ENCODE measurements at regions not wholly inside any gene's neighbourhood (a gene's known extent, or its start where the extent isn't known, plus 50 kb on each side); places are given as distances from the start of the nearest gene placed in this dataset.
"Not testable (repeated sequence)": the region's sequence is repeated elsewhere in the genome, so short reads cannot be mapped to it uniquely, and the experiment has no call there.

GRCh38 chr9:61628951-61629350, 439.1 kb downstream of the SPATA31A7 start:
- not testable (repeated sequence) for H3K36me3 Mint-ChIP-seq (ENCODE audit: unreplicated experiment); H3K4me1 Mint-ChIP-seq (ENCODE audit: low read depth, unreplicated experiment); H3K27me3 Mint-ChIP-seq (ENCODE audit: unreplicated experiment); H3K9me3 Mint-ChIP-seq (ENCODE audit: unreplicated experiment); H3K4me3 Mint-ChIP-seq (ENCODE audit: unreplicated experiment); H3K27ac Mint-ChIP-seq (ENCODE audit: unreplicated experiment); DNase-seq

- Mint-ChIP-seq H3K4me1 (ENCODE audit: low read depth, unreplicated experiment) (no peaks in the 10 kb centered on the region), H3K4me3 (ENCODE audit: unreplicated experiment) (no peak overlapping the region), H3K36me3 (ENCODE audit: unreplicated experiment) (no peaks in the 10 kb centered on the region), H3K27ac (ENCODE audit: unreplicated experiment) (no peak overlapping the region), H3K27me3 (ENCODE audit: unreplicated experiment) (no peaks in the 10 kb centered on the region), H3K9me3 (ENCODE audit: unreplicated experiment) (no peaks in the 10 kb centered on the region)
- no peak for DNase-seq
- TF ChIP-seq CTCF (IDR thresholded peaks at IDR 0.05; ENCODE audit: partially characterized antibody, unreplicated experiment), result no peak
These were observed 444.4 kb downstream of the SPATA31A7 start for GRCh38 chr9:61634192-61634591.

GRCh38 chr9:61664232-61664631, 474.4 kb downstream of the SPATA31A7 start:
- peaks cover 23% of the 10 kb centered on the region for H3K9me3 Mint-ChIP-seq (ENCODE audit: unreplicated experiment)
- H3K36me3 Mint-ChIP-seq (ENCODE audit: unreplicated experiment); H3K27ac Mint-ChIP-seq (ENCODE audit: unreplicated experiment); H3K4me3 Mint-ChIP-seq (ENCODE audit: unreplicated experiment); H3K4me1 Mint-ChIP-seq (ENCODE audit: low read depth, unreplicated experiment); H3K27me3 Mint-ChIP-seq (ENCODE audit: unreplicated experiment); DNase-seq: not testable (repeated sequence)

GRCh38 chr9:61665330-61665751, 475.5 kb downstream of the SPATA31A7 start:
- Mint-ChIP-seq H3K27ac (ENCODE audit: unreplicated experiment) (no peak overlapping the region), H3K4me3 (ENCODE audit: unreplicated experiment) (no peak overlapping the region), H3K9me3 (ENCODE audit: unreplicated experiment) (peaks cover 31% of the 10 kb centered on the region)

GRCh38 chr9:61665829-61666228, 476.0 kb downstream of the SPATA31A7 start:
- H3K4me3 Mint-ChIP-seq (ENCODE audit: unreplicated experiment), result no peak overlapping the region
- no peak for TF ChIP-seq CTCF (IDR thresholded peaks at IDR 0.05; ENCODE audit: partially characterized antibody, unreplicated experiment)
- no peak overlapping the region for H3K27ac Mint-ChIP-seq (ENCODE audit: unreplicated experiment)
- DNase-seq, result no peak
- H3K27me3 Mint-ChIP-seq (ENCODE audit: unreplicated experiment), result peaks cover 8% of the 10 kb centered on the region
- H3K36me3 Mint-ChIP-seq (ENCODE audit: unreplicated experiment), result peaks cover 11% of the 10 kb centered on the region
- H3K4me1 Mint-ChIP-seq (ENCODE audit: low read depth, unreplicated experiment), result no peaks in the 10 kb centered on the region
- H3K9me3 Mint-ChIP-seq (ENCODE audit: unreplicated experiment), result peaks cover 34% of the 10 kb centered on the region

More at GRCh38 chr9:61665330-61665751, 475.5 kb downstream of the SPATA31A7 start:
- Mint-ChIP-seq H3K36me3 (ENCODE audit: unreplicated experiment) (peaks cover 9% of the 10 kb centered on the region), H3K4me1 (ENCODE audit: low read depth, unreplicated experiment) (no peaks in the 10 kb centered on the region), H3K27me3 (ENCODE audit: unreplicated experiment) (peaks cover 7% of the 10 kb centered on the region)
- no peak for TF ChIP-seq CTCF (IDR thresholded peaks at IDR 0.05; ENCODE audit: partially characterized antibody, unreplicated experiment)
- DNase-seq, result no peak

- Mint-ChIP-seq H3K36me3 (ENCODE audit: unreplicated experiment) (peaks cover 14% of the 10 kb centered on the region), H3K27ac (ENCODE audit: unreplicated experiment) (no peak overlapping the region), H3K27me3 (ENCODE audit: unreplicated experiment) (peaks cover 10% of the 10 kb centered on the region), H3K4me1 (ENCODE audit: low read depth, unreplicated experiment) (no peaks in the 10 kb centered on the region), H3K9me3 (ENCODE audit: unreplicated experiment) (peaks cover 37% of the 10 kb centered on the region), H3K4me3 (ENCODE audit: unreplicated experiment) (no peak overlapping the region)
- no peak for TF ChIP-seq CTCF (IDR thresholded peaks at IDR 0.05; ENCODE audit: partially characterized antibody, unreplicated experiment)
- DNase-seq, result no peak
These were observed 476.5 kb downstream of the SPATA31A7 start for GRCh38 chr9:61666310-61666709.
